ENCODE measurements at regions not wholly inside any gene's neighbourhood (a gene's known extent, or its start where the extent isn't known, plus 50 kb on each side); places are given as distances from the start of the nearest gene placed in this dataset.

- no peak for DNase-seq
Measured at GRCh38 chr15:67892559-67893377, 52.9 kb upstream of the RNU6-1 start.

DNA sequence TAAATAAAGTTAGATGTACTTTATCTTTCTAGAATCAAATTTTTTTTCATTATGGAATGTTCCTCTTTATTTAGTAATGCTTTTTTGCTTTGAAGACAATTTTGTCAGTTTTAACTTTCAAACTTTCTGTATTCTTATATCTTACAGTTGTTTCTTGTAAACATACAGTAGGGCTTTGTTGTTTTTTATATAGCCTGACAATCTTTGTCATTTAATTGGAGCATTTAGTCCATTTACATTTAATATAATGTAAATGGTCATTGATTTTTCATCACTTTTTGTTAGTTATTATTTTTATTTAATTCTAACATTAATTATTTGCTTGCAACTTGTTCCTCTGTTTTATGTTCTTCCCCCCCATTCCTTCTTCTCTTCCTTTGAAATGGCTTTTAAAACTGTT is 55.4 kb upstream of the RNU6-1 start:
- no peak for DNase-seq

- DNase-seq, result no peak
Measured at GRCh38 chr15:67897646-67898339, 57.9 kb upstream of the RNU6-1 start.

DNA sequence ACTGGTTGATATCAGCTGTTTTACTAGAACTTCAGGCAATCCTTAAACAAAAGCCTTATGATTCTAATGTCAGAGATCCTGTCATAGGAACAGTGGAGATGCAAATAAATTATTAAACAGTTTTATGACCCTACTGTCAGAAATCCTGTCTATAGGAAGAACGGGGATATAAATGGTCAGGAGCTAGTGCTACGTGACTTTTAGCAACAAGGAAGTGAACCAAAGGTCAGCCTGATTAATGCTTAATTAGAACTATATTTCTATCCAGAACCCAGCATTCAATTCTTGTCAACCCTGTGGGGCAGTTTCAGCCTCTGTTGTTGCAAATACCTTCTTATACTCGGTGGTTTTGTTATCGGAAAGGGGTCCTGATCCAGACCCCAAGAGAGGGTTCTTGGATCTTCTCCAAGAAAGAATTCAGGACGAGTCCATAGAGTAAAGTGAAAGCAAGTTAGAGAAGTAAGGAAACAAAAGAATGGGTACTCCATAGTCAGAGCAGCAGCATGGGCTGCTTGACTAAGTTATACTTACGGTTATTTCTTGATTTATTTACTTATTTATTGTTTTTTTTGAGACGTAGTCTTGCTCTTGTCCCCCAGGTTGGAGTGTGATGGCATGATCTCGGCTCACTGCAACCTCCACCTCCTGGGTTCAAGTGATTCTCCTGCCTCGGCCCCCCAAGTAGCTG is 59.9 kb upstream of the RNU6-1 start:
- no peak for DNase-seq

- no peak for DNase-seq
Measured at GRCh38 chr15:67900621-67901147, 60.8 kb upstream of the RNU6-1 start.

DNA sequence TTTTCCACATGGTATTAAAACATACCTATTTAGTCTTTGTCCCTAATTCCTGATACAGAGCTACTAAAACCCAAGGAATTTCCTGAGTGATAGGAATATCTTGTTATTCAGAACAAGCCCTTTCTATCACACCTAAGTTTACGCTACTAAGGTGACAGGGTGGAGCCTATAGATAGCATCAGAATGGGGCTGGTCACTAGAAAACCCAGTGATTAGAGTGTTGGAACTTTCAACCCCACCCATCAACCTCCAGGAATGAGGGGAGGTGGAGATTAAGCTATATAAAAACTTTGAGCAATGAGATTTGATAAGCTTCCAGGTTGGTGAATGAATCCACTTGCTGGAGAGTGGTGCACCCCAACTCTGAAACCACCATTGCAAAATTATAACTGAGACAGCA is 62.1 kb upstream of the RNU6-1 start:
- no peak for DNase-seq

DNA sequence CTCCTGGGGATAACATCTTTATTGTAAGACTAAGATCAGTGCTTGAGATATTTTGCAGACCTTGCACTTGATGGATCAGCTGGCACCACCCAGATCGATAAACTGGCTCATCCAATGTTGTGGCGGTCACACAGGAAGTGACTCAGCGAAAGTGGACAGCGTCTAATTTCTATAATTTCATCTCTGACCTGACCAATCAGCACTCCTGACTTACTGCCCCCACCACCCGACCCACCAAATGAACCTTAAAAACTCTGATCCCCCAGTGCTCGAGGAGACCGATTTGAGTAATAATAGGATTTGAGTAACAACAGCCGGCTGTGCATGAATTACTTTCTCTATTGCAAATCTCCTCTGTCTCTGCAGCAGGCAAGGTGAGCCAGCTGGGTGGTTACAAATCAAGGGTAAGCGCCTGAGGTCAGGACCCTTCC is 62.7 kb upstream of the RNU6-1 start:
- no peak for DNase-seq

DNA sequence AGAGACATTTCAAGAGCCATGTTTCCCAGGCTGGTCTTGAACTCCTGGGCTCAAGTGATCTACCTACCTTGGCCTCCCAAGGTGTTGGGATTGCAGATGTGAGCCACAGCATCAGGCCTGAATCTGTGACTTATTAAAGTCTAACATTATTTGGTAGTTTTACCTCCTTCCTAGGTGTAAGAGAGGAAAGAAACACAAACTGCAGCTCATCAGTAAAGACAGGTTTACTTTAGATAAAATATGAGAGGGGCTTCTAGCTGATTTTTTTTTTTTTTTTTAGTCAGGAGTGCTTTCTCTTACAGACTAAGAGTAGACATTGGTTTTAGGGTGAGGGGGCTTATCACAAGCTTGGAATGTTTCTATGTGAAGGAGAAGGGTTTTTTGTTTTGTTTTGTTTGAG is 63.9 kb upstream of the RNU6-1 start:
- no peak for DNase-seq

GRCh38 chr15:67905628-67906027 is 65.8 kb upstream of the RNU6-1 start:
- no peak for DNase-seq

- no peak for DNase-seq
Measured at GRCh38 chr15:67906382-67906781, 66.5 kb upstream of the RNU6-1 start.

- DNase-seq, result no peak
Measured at GRCh38 chr15:67907184-67907723, 67.4 kb upstream of the RNU6-1 start.

GRCh38 chr15:67908756-67909155 is 68.9 kb upstream of the RNU6-1 start:
- no peak for DNase-seq

DNA sequence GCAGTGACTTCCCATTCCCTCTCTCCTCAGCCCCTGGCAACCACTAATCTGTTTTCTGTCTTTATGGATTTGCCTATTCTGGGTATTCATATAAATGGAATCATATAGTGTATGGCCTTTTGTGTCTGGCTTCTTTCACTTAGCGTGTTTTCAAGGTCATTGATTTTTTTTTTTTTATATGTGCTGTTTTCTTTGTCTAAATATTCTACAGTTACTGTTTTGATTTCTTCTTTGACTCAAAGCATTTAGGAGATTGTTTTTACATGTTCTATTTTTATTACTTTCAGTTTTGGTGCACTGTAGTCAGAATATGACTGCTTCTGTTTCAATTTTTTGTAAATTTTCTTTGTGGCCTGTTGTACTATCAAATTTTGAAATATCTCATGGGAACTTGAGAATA is 71.9 kb upstream of the RNU6-1 start:
- no peak for DNase-seq

DNA sequence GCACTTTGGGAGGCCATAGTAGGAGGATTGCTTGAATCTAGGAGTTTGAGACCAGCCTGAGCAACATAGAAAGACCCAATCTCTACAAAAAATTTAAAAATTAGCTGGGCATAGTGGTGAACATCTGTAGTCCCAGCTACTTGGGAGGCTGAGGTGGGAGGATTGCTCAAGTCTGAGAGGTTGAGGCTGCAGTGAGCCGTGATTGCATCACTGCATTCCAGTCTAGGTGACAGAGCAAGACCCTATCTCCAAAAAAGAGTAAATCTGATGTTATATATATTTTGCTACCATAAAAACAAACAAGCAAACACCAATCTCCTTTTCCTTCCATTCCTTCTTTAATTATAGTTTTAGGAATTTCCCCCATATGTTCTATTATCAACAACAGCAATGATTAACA is 74.2 kb upstream of the RNU6-1 start:
- no peak for DNase-seq

DNA sequence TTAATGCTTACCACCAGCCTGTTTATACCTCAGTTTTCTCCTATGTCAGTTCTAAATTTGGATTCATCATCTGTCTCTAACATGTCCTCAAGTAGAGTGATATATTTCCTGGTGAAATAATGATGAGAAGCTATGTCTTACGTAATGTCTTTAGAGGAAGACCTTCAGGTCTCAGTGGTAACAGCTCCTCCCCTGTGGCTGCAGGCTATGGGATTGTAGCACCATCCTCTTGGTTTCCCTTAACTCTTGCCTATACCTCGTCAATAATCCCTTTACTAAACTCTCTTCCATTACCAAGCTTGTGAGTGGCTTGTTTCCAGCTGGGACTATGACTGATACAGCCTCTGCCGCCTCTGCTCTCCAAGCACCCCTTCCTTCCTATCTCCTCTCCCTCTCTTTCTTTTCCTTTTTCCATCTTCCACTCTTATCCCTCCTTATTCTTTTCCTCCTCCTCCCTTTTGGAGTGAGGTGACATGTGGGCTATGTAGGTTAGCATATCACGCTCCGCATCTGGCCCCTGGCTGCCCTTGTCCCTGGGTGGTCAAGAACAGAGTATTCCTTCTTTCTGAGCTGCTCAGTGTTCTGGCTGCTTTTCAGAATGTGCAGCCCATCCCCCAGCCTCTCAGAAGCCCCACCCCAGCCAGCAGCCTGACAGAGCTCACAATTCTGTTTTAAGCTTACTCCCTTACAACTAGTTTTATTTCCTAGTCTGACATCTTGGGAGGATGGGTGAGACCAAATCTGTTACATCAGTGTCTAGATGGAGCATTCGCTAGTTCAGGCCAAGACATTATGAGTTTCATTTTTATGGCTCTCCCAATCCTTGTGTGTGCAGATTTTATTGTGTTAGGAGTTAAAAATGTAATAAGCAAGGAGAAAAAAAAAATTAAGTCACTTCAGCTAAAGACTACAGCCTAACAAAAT is 75.0 kb upstream of the RNU6-1 start:
- DNase-seq, result no peak

GRCh38 chr15:67915461-67916374 is 75.9 kb upstream of the RNU6-1 start:
- no peak for DNase-seq

DNA sequence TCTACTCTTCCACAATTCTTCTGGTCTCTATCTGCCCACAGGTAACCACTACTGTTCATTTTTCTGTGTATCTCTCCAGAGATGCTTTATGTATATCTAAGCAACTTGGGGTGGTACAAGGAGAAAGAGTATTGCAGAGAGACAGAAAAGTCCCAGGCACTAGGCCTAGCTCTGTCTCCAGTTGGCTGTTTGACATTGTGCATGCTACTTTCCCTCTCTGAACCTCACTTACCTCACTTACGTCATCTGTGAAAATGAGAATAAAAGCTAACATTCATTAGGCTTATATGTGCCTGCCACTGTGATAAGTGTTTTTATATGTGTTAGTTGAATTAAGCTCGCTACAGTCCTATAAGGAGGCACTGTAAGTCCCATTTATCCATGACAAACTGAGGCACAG is 76.7 kb upstream of the RNU6-1 start:
- no peak for DNase-seq

GRCh38 chr15:67917037-67917436 is 77.2 kb upstream of the RNU6-1 start:
- no peak for DNase-seq

GRCh38 chr15:67917636-67918035 is 77.8 kb upstream of the RNU6-1 start:
- DNase-seq, result no peak

GRCh38 chr15:67918205-67918861 is 78.5 kb upstream of the RNU6-1 start:
- DNase-seq, result no peak

Data from activated CD4-positive, alpha-beta T cell treated with anti-CD3 and anti-CD28 coated beads for 48 hours (primary cell).